ENCODE measurements at regions not wholly inside any gene's neighbourhood (a gene's known extent, or its start where the extent isn't known, plus 50 kb on each side); places are given as distances from the start of the nearest gene placed in this dataset.
"Not testable (repeated sequence)": the region's sequence is repeated elsewhere in the genome, so short reads cannot be mapped to it uniquely, and the experiment has no call there.

- no peak for DNase-seq
Measured at GRCh38 chr1:90864681-90865080, 147.6 kb upstream of the BARHL2 start.

DNA sequence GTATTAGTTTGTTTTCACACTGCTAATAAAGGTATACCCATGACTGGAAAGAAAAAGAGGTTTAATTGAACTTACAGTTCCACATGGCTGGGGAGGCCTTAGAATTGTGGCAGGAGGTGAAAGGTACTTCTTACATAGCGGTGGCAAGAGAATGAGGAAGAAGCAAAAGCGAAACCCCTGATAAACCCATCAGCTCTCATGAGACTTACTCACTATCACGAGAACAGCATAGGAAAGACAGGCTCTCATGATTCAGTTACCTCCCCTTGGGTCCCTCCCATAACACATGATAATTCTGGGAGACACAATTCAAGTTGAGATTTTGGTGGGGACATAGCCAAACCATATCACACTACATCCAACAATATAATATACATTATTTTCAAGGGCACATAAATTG is 145.7 kb upstream of the BARHL2 start:
- DNase-seq = no peak

GRCh38 chr1:90861421-90861820 is 144.3 kb upstream of the BARHL2 start:
- DNase-seq = not testable (repeated sequence)

GRCh38 chr1:90856463-90857007 is 139.4 kb upstream of the BARHL2 start:
- DNase-seq = no peak

GRCh38 chr1:90854397-90854924 is 137.4 kb upstream of the BARHL2 start:
- DNase-seq = no peak

- DNase-seq = peak in 1 of 2 experiments; percentile 78
Measured at GRCh38 chr1:90851711-90852050, 134.6 kb upstream of the BARHL2 start.

DNA sequence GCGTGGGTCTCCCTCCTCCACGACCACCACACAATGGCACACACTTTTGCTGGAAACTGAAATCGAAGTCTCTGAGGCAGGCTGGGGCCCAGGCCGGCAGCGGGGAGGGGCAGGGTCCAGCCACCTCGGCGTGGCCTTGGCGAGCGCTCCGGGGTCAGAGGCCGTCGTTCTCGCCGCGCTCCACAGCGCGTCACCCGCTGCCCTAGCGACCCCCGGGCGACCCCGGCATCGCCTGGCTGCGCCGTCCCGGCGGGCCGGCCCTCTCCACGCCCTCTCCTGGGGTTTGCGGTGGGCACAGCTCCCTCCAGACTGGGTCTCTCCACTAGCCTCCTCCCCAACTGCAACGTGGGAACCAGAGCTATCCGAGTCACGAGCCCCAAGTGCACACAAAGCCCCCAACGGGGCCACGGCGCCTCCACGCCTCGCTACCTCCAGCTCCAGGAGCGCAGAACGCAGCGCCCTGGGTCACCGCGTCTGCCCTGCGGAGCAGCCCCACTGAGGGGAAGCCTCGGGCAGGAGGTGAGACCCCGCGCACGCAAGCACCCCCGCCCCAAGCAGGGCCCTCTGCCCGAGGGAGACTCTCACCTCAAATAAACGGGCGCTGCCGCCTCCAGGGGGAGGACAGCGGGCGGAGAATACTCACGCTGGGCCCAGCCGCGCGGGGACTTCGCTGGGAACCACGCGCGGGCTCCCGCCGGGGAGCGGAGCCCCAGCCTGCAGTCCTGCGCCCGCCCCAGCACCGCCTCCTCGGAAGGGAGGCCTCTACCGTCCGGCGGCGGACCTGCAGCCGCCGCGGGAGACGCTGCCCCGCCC is 134.0 kb upstream of the BARHL2 start:
- DNase-seq = no peak

DNA sequence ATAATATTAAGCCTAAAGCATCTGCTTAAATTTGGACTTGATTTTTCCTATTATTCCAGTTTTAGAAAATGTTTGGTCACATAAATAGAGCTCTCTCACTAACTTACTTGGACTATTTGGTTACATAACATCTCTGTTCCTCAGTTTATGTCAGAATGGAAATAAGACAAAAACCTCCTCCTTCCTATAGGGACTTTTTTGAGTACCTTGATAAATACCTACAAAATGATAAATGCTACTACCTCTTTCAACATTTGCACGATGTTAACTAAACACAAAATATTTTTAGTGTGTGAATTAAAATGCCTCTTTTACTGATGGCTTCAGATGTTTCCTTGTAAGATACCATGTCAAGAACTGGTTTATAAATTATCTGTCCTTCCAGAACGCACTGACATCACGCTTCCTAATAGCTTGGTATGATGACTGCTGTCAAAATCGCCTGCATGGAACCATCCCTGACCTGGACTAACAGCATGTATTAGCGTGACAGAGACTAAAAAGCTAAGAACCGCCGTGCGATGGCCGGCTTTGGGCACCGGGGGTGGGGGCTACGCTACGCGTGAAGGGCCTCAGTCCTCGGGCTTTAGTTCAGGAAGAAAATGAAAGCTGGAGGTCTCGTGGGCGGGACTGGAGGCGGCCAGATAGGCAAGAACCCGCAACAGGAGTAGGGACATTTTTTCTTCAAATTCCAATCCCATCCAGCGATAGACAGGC is 133.2 kb upstream of the BARHL2 start:
- no peak for DNase-seq

GRCh38 chr1:90841473-90841872 is 124.4 kb upstream of the BARHL2 start:
- DNase-seq = no peak

DNA sequence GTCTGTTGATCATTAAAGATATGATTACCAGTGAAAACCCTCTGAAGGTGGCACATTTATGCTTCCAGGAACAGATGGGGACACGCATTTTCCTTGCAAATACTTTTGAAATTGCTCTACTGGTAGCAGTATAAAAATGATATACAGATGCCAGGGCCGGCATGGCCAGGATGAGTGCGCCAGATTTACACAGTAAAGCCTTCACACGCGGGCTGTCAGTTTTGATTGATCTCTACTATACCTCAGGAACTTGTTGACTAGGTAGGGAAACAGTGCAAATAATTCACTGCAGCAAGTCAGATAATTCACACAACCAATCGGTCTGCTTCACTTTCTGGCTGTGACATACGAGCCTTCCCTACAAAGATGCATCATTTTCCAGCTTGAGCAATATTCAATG is 123.2 kb upstream of the BARHL2 start:
- DNase-seq = no peak

GRCh38 chr1:90839323-90839722 is 122.2 kb upstream of the BARHL2 start:
- DNase-seq = no peak

DNA sequence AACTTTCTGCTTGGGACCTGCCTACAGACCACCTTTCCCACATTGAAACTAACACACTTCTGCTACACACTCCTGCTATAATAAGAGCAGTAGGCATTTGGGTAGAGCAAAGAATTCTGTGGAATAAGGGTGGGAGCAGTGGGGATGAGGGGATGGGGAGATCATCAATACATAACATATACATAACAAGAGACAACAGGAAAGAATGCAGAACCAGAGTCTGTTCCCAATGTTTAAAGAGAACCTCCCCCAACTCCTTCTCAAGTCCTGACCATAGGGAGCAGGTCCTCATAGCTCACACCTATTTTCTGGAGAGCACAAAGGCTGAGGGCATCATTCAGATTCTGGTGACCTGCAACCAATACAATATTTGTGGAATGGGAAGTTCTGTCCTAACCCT is 121.6 kb upstream of the BARHL2 start:
- no peak for DNase-seq

GRCh38 chr1:90837420-90837819 is 120.3 kb upstream of the BARHL2 start:
- no peak for DNase-seq

GRCh38 chr1:90836345-90836679 is 119.2 kb upstream of the BARHL2 start:
- no peak for DNase-seq

DNA sequence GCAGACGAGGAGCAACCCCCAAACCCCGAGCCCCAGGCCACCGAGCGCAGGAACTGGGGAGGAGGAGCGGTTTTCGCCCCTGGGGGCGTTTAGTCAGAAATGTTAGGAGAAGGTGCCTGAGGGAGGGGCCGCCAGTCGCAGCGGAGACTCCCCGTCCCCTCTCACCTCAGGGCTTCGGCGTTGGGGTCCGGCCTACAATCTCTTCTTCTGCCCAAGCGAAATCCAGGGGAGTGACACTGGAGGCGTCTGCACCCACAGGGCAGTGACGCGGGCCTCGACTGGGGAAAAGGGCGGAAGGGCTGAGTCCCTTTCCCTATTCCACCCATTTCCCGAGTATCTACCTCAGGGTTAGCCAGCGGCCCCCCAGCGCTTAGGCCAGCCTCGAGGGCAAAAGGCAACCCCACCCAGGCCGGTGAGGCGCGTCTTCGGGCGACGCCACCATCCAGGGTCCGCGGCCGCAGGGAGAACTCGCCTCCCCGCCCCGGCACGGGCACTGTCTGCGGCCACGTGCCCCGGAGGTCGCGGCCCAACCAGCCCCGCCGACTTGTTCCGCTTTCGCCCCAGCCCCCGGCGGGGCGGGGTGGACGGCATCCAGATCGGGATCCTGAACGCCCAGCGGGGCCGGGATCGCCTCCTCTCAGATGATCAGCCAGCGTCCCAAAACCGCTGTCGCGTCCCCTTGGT is 118.7 kb upstream of the BARHL2 start:
- DNase-seq = no peak

- no peak for DNase-seq
Measured at GRCh38 chr1:90834886-90835660, 118.0 kb upstream of the BARHL2 start.

GRCh38 chr1:90834354-90834885 is 117.3 kb upstream of the BARHL2 start:
- DNase-seq = no peak

DNA sequence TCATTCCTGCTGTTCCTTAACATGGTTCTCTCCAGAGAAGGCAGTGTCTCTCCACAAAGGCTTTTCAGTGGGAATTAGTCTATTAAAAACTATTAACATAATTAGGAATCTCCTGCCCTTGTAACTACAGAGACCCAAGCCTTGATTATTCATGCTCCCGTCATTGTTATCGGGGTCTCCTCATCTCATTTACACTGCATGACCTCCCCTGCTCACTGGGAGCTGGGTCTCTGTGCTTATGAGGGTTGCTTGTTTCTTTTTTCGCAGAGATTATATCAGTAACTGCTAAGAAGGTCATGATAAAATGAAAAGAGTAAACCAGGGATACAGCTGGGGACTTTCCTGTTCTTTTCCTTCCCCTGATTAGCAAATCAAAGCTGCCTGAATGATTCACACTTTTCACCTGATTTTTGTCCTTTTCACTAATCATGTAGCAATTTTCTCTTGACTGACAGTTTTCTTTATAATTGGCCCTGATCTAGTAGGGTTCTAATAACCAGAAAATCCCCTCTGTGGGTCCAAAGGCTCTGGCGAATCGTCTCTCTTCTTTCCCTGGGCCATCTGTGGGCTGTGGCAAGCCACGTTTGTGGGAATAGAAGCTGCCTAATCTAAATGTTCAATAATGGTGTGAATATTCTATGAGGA is 116.5 kb upstream of the BARHL2 start:
- no peak for DNase-seq

GRCh38 chr1:90831910-90832309 is 114.8 kb upstream of the BARHL2 start:
- DNase-seq = no peak

GRCh38 chr1:90826834-90827233 is 109.7 kb upstream of the BARHL2 start:
- DNase-seq = no peak

DNA sequence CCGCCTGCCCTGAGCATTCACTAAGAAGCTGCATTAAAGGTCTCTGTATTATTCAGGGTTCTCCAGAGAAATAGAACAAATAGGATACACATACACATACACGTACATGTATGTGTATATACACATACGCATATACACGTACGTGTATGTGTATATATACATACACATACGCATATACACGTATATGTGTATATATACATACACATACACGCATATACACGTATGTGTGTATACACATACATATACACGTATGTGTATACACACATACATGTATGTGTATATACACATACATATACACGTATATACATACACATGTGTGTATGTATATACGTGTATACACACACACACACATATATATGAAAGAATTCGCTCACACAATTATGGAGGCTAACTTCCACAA is 108.9 kb upstream of the BARHL2 start:
- no peak for DNase-seq

- DNase-seq = no peak
Measured at GRCh38 chr1:90824551-90824950, 107.4 kb upstream of the BARHL2 start.
